SU-DHL-6 (cell line): ENCODE measurements at regions not wholly inside any gene's neighbourhood (a gene's known extent, or its start where the extent isn't known, plus 50 kb on each side); places are given as distances from the start of the nearest gene placed in this dataset.

Source experiments
- H2AFZ ChIP-seq: fragments of 200-600 bp; sonication (generic); 2 replicates; pipeline ENCODE4 v1.6.1; 2014; ENCODE audit warnings: low read depth, mild to moderate bottlenecking, moderate library complexity, mixed read lengths, antibody characterized with exemption, low read length; ENCODE audit not compliant: severe bottlenecking
- H3F3A ChIP-seq: fragments of 200-600 bp; shearing (Covaris generic); 2 replicates; pipeline ENCODE4 v1.6.0; 2016; ENCODE audit warnings: antibody characterized with exemption, mild to moderate bottlenecking; ENCODE audit not compliant: insufficient read depth
- H3K27ac ChIP-seq: fragments of 200-600 bp; sonication (generic); 2 replicates; pipeline ENCODE4 v1.5.1; 2016; ENCODE audit warnings: low read depth, mild to moderate bottlenecking, low read length, moderate library complexity, mixed read lengths
- H3K27me3 ChIP-seq: fragments of 200-600 bp; sonication (generic), shearing (Covaris generic); 2 replicates; pipeline ENCODE4 v1.6.0; 2014; ENCODE audit warnings: mild to moderate bottlenecking, low read length
- H3K36me3 ChIP-seq: fragments of 200-600 bp; sonication (generic); 2 replicates; pipeline ENCODE4 v1.6.1; 2014; ENCODE audit warnings: mild to moderate bottlenecking, low read length, mixed read lengths
- H3K4me2 ChIP-seq: fragments of 300-600, 200-600 bp; shearing (Covaris generic), sonication (generic); 2 replicates; pipeline ENCODE4 v1.6.0; 2014; ENCODE audit warnings: low read length, low read depth, mild to moderate bottlenecking; ENCODE audit not compliant: poor library complexity, severe bottlenecking
- H3K4me3 ChIP-seq: fragments of 200-600 bp; sonication (generic); 2 replicates; pipeline ENCODE4 v1.5.1; 2014; ENCODE audit warnings: antibody characterized with exemption, low read length, mild to moderate bottlenecking, mixed read lengths; ENCODE audit not compliant: insufficient read depth, poor library complexity, severe bottlenecking
- H3K79me2 ChIP-seq: fragments of 200-600 bp; sonication (generic); 2 replicates; pipeline ENCODE4 v1.6.1; 2014; ENCODE audit warnings: mild to moderate bottlenecking, low read length, moderate library complexity; ENCODE audit not compliant: insufficient read depth
- H3K9ac ChIP-seq: fragments of 200-600 bp; sonication (generic); 2 replicates; pipeline ENCODE4 v1.7.0; 2014; ENCODE audit warnings: mild to moderate bottlenecking, low read length
- H3K9me2 ChIP-seq: fragments of 200-600 bp; sonication (generic); replicated peaks from 2 replicates; pipeline ENCODE4 v1.6.1; 2014; ENCODE audit warnings: low read length; ENCODE audit not compliant: insufficient read depth
- H3K9me3 ChIP-seq: fragments of 200-600 bp; sonication (generic); 2 replicates; pipeline ENCODE4 v1.6.1; 2014; ENCODE audit warnings: low read length, mixed read lengths; ENCODE audit not compliant: insufficient read depth
- H4K20me1 ChIP-seq: fragments of 200-600 bp; sonication (generic); 2 replicates; pipeline ENCODE4 v1.6.1; 2014; ENCODE audit warnings: low read depth, mild to moderate bottlenecking, antibody characterized with exemption, low read length, moderate library complexity, mixed read lengths
- EZH2phosphoT487 ChIP-seq: fragments of 200-600 bp; sonication (generic), shearing (Covaris generic); conservative IDR thresholded peaks from 2 replicates; pipeline ENCODE4 v1.6.1; 2018; ENCODE audit warnings: mild to moderate bottlenecking, antibody characterized with exemption, low read length, moderate library complexity, mixed read lengths
- TF ChIP-seq, protein P1 (sequence below): fragments of 200-600 bp; sonication (generic); IDR thresholded peaks from one replicate; pipeline ENCODE4 v1.5.1; 2017; ENCODE audit warnings: antibody characterized with exemption, mild to moderate bottlenecking, low read length, moderate library complexity; ENCODE audit not compliant: insufficient read depth, poor library complexity, severe bottlenecking

DNA sequence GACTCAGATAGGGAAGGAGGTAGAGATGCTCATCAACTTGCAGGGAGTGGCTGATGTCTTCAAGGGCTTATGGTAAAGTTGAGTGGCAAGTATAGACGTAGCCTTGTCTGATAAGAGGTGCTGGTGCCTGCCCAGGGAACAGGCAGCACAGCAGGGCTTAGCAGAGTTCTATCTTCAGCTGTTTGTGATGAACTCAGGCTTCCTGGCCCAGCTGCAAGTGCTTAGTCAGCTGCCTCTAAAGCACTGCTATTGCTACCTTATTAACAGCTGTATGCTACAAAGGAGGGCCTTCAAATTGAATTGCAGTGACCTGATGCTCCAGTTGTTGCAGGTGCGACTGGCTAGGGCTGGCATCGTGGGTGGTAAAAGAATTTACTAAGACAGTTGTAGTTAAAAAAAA, 82.1 kb downstream of the TSN start:
- TF ChIP-seq, protein P1, sequence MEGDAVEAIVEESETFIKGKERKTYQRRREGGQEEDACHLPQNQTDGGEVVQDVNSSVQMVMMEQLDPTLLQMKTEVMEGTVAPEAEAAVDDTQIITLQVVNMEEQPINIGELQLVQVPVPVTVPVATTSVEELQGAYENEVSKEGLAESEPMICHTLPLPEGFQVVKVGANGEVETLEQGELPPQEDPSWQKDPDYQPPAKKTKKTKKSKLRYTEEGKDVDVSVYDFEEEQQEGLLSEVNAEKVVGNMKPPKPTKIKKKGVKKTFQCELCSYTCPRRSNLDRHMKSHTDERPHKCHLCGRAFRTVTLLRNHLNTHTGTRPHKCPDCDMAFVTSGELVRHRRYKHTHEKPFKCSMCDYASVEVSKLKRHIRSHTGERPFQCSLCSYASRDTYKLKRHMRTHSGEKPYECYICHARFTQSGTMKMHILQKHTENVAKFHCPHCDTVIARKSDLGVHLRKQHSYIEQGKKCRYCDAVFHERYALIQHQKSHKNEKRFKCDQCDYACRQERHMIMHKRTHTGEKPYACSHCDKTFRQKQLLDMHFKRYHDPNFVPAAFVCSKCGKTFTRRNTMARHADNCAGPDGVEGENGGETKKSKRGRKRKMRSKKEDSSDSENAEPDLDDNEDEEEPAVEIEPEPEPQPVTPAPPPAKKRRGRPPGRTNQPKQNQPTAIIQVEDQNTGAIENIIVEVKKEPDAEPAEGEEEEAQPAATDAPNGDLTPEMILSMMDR, result no peak
- no peak for TF ChIP-seq EZH2phosphoT487
- Histone ChIP-seq H3F3A (no peaks in the 10 kb centered on the region), H3K27me3 (no peaks in the 10 kb centered on the region), H4K20me1 (no peaks in the 10 kb centered on the region), H2AFZ (no peak overlapping the region), H3K79me2 (no peaks in the 10 kb centered on the region), H3K27ac (no peak overlapping the region), H3K9ac (no peak overlapping the region), H3K36me3 (no peaks in the 10 kb centered on the region), H3K9me2 (no peaks in the 10 kb centered on the region), H3K9me3 (no peaks in the 10 kb centered on the region), H3K4me3 (no peak overlapping the region), H3K4me2 (no peak overlapping the region)

DNA sequence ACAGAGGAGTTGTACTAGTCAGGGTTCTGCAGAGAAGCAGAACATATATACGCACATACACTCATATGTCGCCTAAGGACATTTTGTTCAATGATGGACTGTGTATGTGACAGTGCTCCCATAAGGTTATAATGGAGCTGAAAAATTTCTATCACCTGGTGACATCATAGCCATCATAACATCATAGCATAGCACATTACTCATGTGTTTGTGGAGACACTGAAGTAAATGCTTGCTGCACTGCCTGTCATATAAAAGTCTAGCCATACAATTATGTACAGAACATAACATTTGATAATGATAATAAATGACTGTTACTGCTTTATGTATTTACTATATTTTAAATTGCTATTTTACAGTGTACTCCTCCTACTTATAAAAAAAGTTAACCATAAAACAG, 83.1 kb downstream of the TSN start:
- no peak for TF ChIP-seq EZH2phosphoT487
- TF ChIP-seq, protein P1, result no peak
- Histone ChIP-seq H3K9me3 (no peaks in the 10 kb centered on the region), H4K20me1 (no peaks in the 10 kb centered on the region), H3K36me3 (no peaks in the 10 kb centered on the region), H2AFZ (no peak overlapping the region), H3K79me2 (no peaks in the 10 kb centered on the region), H3K27me3 (no peaks in the 10 kb centered on the region), H3K27ac (no peak overlapping the region), H3F3A (no peaks in the 10 kb centered on the region), H3K9me2 (no peaks in the 10 kb centered on the region), H3K4me2 (no peak overlapping the region), H3K9ac (no peak overlapping the region), H3K4me3 (no peak overlapping the region)

- no peaks in the 10 kb centered on the region for H3K9me2 ChIP-seq
- H3K36me3 ChIP-seq, result no peaks in the 10 kb centered on the region
Observed at GRCh38 chr2:121839584-121839983, 84.1 kb downstream of the TSN start.

More at GRCh38 chr2:121839584-121839983, 84.1 kb downstream of the TSN start:
- H3K4me2 ChIP-seq, result no peak overlapping the region
- no peak overlapping the region for H3K4me3 ChIP-seq
- H3F3A ChIP-seq, result no peaks in the 10 kb centered on the region
- no peak overlapping the region for H3K9ac ChIP-seq
- no peaks in the 10 kb centered on the region for H4K20me1 ChIP-seq
- no peak overlapping the region for H2AFZ ChIP-seq
- TF ChIP-seq, protein P1, result no peak
- no peak for TF ChIP-seq EZH2phosphoT487
- H3K27me3 ChIP-seq, result no peaks in the 10 kb centered on the region
- no peaks in the 10 kb centered on the region for H3K79me2 ChIP-seq
- no peak overlapping the region for H3K27ac ChIP-seq
- no peaks in the 10 kb centered on the region for H3K9me3 ChIP-seq
